Pancreas (tissue), 10 donors: ENCODE measurements at regions not wholly inside any gene's neighbourhood (a gene's known extent, or its start where the extent isn't known, plus 50 kb on each side); places are given as distances from the start of the nearest gene placed in this dataset.

Experiments
- ATAC-seq, 4 donors: fragments of 200-7000 bp; cut with Tn5 transposase; one replicate each; pipeline versions ENCODE4 v1.8.0 to v1.9.1; 2020; ENCODE audit warnings: mild to moderate bottlenecking in 4 of 4, moderate library complexity in 4 of 4
- DNase-seq, 6 donors: peaks; one replicate each; pipeline ENCODE4 v3.0.0-alpha.2; 2020
- FAIRE-seq: peaks from 2 replicates; lab custom pipeline; 2012; peaks lifted over from hg19 to GRCh38; lab: Jason Lieb, UNC
- H3K27ac ChIP-seq, 4 donors: fragments of 200-600 bp; sonication (generic); 1 replicate in 3 of 4; 2 replicates in 1 of 4; pipeline versions ENCODE4 v1.5.0 to v1.8.0; 2020
- H3K27me3 ChIP-seq, 4 donors: fragments of 200-600 bp; one replicate each; pipeline ENCODE4 v1.8.0; 2021
- H3K36me3 ChIP-seq, 3 donors: fragments of 200-600 bp; sonication (generic) in 1 of 3; one replicate each; pipeline versions ENCODE4 v1.5.0 to v1.8.0; 2020 to 2021
- H3K4me1 ChIP-seq, 3 donors: fragments of 200-600 bp; one replicate each; pipeline ENCODE4 v1.8.0; 2021
- H3K4me3 ChIP-seq, 4 donors: fragments of 200-600 bp; sonication (generic) in 2 of 4; one replicate each; pipeline versions ENCODE4 v1.5.0 to v1.8.0; 2020 to 2021
- H3K9me3 ChIP-seq, 4 donors: fragments of 200-600 bp; one replicate each; pipeline ENCODE4 v1.8.0; 2021
- CTCF ChIP-seq, 4 donors: fragments of 200-600 bp; sonication (generic) in 3 of 4; IDR thresholded peaks; one replicate each; pipeline versions ENCODE4 v1.5.0 to v1.8.0; 2021; ENCODE audit warnings: antibody characterized with exemption in 4 of 4
- WGBS, 2 donors: extraction: QIAGEN DNeasy Blood & Tissue Kit; methylation state at CpG; one replicate each; pipeline ENCODE4 v1.1.7; 2013; 5-methylcytosine and 5-hydroxymethylcytosine counted together
- intact Hi-C, 3 donors: fragments of 100-400 bp; cut with DNase I; formaldehyde crosslinking; loops; one replicate each; pipeline versions ENCODE4 v1.11.1 to v1.14.2; 2022
- donor health status: healthy with polysubstance abuse.
- donor health status: DM: no; HTN: no; CAD: no; lungs with moderate emphysema.
- donor health status: DM: no; HTN: no; CAD: no.
- donor health status: control.
- donor health status: control.
- donor health status: Bipolar disorder and iron deficiency.
- donor health status: DM: yes; HTN: yes; CAD: no.
- donor health status: DM: no; HTN: no; CAD: no.
- donor health status: DM: no; HTN: no; CAD: no.
- donor health status: DM: yes; HTN: yes; CAD: no.

- no peak for DNase-seq
- 93 to 100% methylated on average over 2 of the region's 2 CpGs for WGBS, 2 donors
- no peak for FAIRE-seq
- H3K4me1 ChIP-seq: peaks cover under 1 to 7% (median under 1%) of the 10 kb centered on the region in 3 donors
- H3K27me3 ChIP-seq: no peaks in the 10 kb centered on the region
- intact Hi-C loops: no loop called here
- no peak for TF ChIP-seq CTCF (IDR thresholded peaks at IDR 0.05)
- no peaks in the 10 kb centered on the region for H3K36me3 ChIP-seq
- H3K27ac ChIP-seq: no peak overlapping the region
- no peak for ATAC-seq
- no peaks in the 10 kb centered on the region for H3K9me3 ChIP-seq
- no peak overlapping the region for H3K4me3 ChIP-seq
Observed at GRCh38 chr3:196147116-196147515, 64.1 kb downstream of the ZDHHC19 start.

- Histone ChIP-seq H3K9me3 (no peaks in the 10 kb centered on the region), H3K27ac (no peak overlapping the region), H3K4me3 (no peak overlapping the region), H3K4me1 (peaks cover 4 to 9% (median 5%) of the 10 kb centered on the region in 3 donors), H3K36me3 (no peaks in the 10 kb centered on the region), H3K27me3 (no peaks in the 10 kb centered on the region)
- TF ChIP-seq CTCF (IDR thresholded peaks at IDR 0.05): no peak
- 92% methylated on average over 14 of the region's 18 CpGs for WGBS, 2 donors
- intact Hi-C loops: no loop called here
- ATAC-seq (no peak), FAIRE-seq (no peak), DNase-seq (no peak)
Observed at GRCh38 chr3:196145468-196146262, 63.8 kb upstream of the TFRC start.

- DNase-seq: no peak
- no peak for FAIRE-seq
- Histone ChIP-seq H3K9me3 (no peaks in the 10 kb centered on the region), H3K27me3 (no peaks in the 10 kb centered on the region), H3K36me3 (no peaks in the 10 kb centered on the region), H3K4me3 (no peak overlapping the region), H3K27ac (no peak overlapping the region), H3K4me1 (peaks cover 4 to 9% (median 5%) of the 10 kb centered on the region in 3 donors)
- 86 to 87% methylated on average over 19 of the region's 19 CpGs for WGBS, 2 donors
- TF ChIP-seq CTCF (IDR thresholded peaks at IDR 0.05): no peak
- intact Hi-C loops: no loop called here
- ATAC-seq: no peak
Observed at GRCh38 chr3:196144383-196145105, 62.7 kb upstream of the TFRC start.

- no peak for TF ChIP-seq CTCF (IDR thresholded peaks at IDR 0.05)
- Histone ChIP-seq H3K36me3 (no peaks in the 10 kb centered on the region), H3K4me1 (peaks cover 4 to 9% (median 6%) of the 10 kb centered on the region in 3 donors), H3K27me3 (no peaks in the 10 kb centered on the region), H3K4me3 (no peak overlapping the region), H3K9me3 (no peaks in the 10 kb centered on the region), H3K27ac (no peak overlapping the region)
- FAIRE-seq (no peak), DNase-seq (peak in 1 of 6 donors; percentile 71), ATAC-seq (no peak)
- intact Hi-C loops: no loop called here
- WGBS, 2 donors: 96 to 97% methylated on average over 17 of the region's 17 CpGs
Observed at GRCh38 chr3:196143708-196144382, 62.0 kb upstream of the TFRC start.
